HL-60 (cell line): ENCODE measurements at regions not wholly inside any gene's neighbourhood (a gene's known extent, or its start where the extent isn't known, plus 50 kb on each side); places are given as distances from the start of the nearest gene placed in this dataset.

Experiments
- DNase-seq, 2 experiments: peaks; one replicate each; pipeline ENCODE4 v3.0.0-alpha.2; 2010 to 2020; ENCODE audit warnings: low read depth in 1 of 2, low spot score in 1 of 2
- H3K27ac ChIP-seq: fragments of 250-450 bp; sonication (Bioruptor Pico); replicated peaks from 2 replicates; pipeline ENCODE4 v1.5.1; 2020; ENCODE audit warnings: mild to moderate bottlenecking, moderate library complexity
- H3K27me3 ChIP-seq: fragments of 250-450 bp; sonication (Bioruptor Pico); 2 replicates; pipeline ENCODE4 v1.5.1; 2021; ENCODE audit warnings: mild to moderate bottlenecking, moderate library complexity; ENCODE audit not compliant: insufficient read depth, poor library complexity, severe bottlenecking
- H3K4me3 ChIP-seq: replicated peaks from 2 replicates; pipeline ENCODE4 v1.5.1; 2011; ENCODE audit warnings: mild to moderate bottlenecking, control low read depth, low read length; ENCODE audit not compliant: insufficient read depth
- CTCF ChIP-seq: IDR thresholded peaks from one replicate; pipeline ENCODE4 v1.5.1; 2011; ENCODE audit warnings: low read length, control low read depth, inconsistent platforms; ENCODE audit not compliant: insufficient read depth
- GABPA ChIP-seq: IDR thresholded peaks from 2 replicates; pipeline ENCODE4 v1.6.1; 2012; ENCODE audit warnings: low read depth
- POLR2AphosphoS5 ChIP-seq: IDR thresholded peaks from 2 replicates; pipeline ENCODE4 v1.6.1; 2012; ENCODE audit warnings: low read depth
- REST ChIP-seq: IDR thresholded peaks from 2 replicates; pipeline ENCODE4 v1.6.1; 2012; ENCODE audit warnings: low read depth; ENCODE audit not compliant: insufficient replicate concordance
- SPI1 ChIP-seq: IDR thresholded peaks from 2 replicates; pipeline ENCODE4 v1.6.1; 2012; ENCODE audit warnings: low read depth, mild to moderate bottlenecking, borderline replicate concordance

GRCh38 chr2:120852200-120852815, 116.6 kb downstream of the GLI2 start:
- Histone ChIP-seq H3K4me3 (no peak overlapping the region), H3K27me3 (no peaks in the 10 kb centered on the region), H3K27ac (no peak overlapping the region)
- DNase-seq, result no peak
- TF ChIP-seq POLR2AphosphoS5 (no peak), REST (no peak), CTCF (no peak), SPI1 (no peak), GABPA (no peak)

GRCh38 chr2:120853306-120854013, 117.8 kb downstream of the GLI2 start:
- no peak overlapping the region for H3K27ac ChIP-seq
- no peak for DNase-seq
- TF ChIP-seq REST (no peak), CTCF (no peak), POLR2AphosphoS5 (no peak), GABPA (no peak), SPI1 (no peak)
- H3K27me3 ChIP-seq, result peaks cover 1% of the 10 kb centered on the region
- no peak overlapping the region for H3K4me3 ChIP-seq

- peaks cover 2% of the 10 kb centered on the region for H3K27me3 ChIP-seq
- TF ChIP-seq REST (no peak), GABPA (no peak), CTCF (no peak), SPI1 (no peak), POLR2AphosphoS5 (no peak)
- no peak for DNase-seq
- no peak overlapping the region for H3K27ac ChIP-seq
- H3K4me3 ChIP-seq, result no peak overlapping the region
These were observed 118.4 kb downstream of the GLI2 start for GRCh38 chr2:120854014-120854620.
